Astrocyte (in vitro differentiated cells and primary cell): ENCODE measurements at regions not wholly inside any gene's neighbourhood (a gene's known extent, or its start where the extent isn't known, plus 50 kb on each side); places are given as distances from the start of the nearest gene placed in this dataset.

Source experiments
- DNase-seq: peaks from one replicate; pipeline ENCODE4 v3.0.0-alpha.2; 2010; ENCODE audit warnings: low read depth
- FAIRE-seq: peaks from 2 replicates; lab custom pipeline; 2011; peaks lifted over from hg19 to GRCh38; lab: Jason Lieb, UNC
- H2AFZ ChIP-seq: 2 replicates; pipeline ENCODE4 v1.6.0; 2012; ENCODE audit warnings: low read depth, low read length, inconsistent platforms
- H3K27ac ChIP-seq: 2 replicates; pipeline ENCODE4 v1.5.1; 2011; ENCODE audit warnings: low read depth, low read length, inconsistent platforms
- H3K27me3 ChIP-seq: 2 replicates; pipeline ENCODE4 v1.6.0; 2011; ENCODE audit warnings: low read length, inconsistent platforms; ENCODE audit not compliant: insufficient read depth
- H3K36me3 ChIP-seq: 2 replicates; pipeline ENCODE4 v1.5.1; 2011; ENCODE audit warnings: low read length, inconsistent platforms; ENCODE audit not compliant: insufficient read depth
- H3K4me1 ChIP-seq: 2 replicates; pipeline ENCODE4 v1.5.1; 2011; ENCODE audit warnings: low read length, inconsistent platforms; ENCODE audit not compliant: insufficient read depth
- H3K4me2 ChIP-seq: 2 replicates; pipeline ENCODE4 v1.6.0; 2012; ENCODE audit warnings: low read length, inconsistent platforms
- H3K4me3 ChIP-seq: 2 replicates; pipeline ENCODE4 v1.5.1; 2011; ENCODE audit warnings: low read depth, mild to moderate bottlenecking, low read length, inconsistent platforms; ENCODE audit not compliant: insufficient read depth
- H3K79me2 ChIP-seq: 2 replicates; pipeline ENCODE4 v1.6.0; 2012; ENCODE audit warnings: mild to moderate bottlenecking, low read length, inconsistent platforms; ENCODE audit not compliant: insufficient read depth
- H3K9ac ChIP-seq: 2 replicates; pipeline ENCODE4 v1.6.0; 2012; ENCODE audit warnings: mild to moderate bottlenecking, low read length, inconsistent platforms
- H3K9me3 ChIP-seq: 2 replicates; pipeline ENCODE4 v1.5.1; 2012; ENCODE audit warnings: low read depth, mild to moderate bottlenecking, low read length, inconsistent platforms; ENCODE audit not compliant: insufficient read depth
- H4K20me1 ChIP-seq: 2 replicates; pipeline ENCODE4 v1.6.0; 2012; ENCODE audit warnings: low read length, inconsistent platforms; ENCODE audit not compliant: insufficient read depth
- H3K27ac Mint-ChIP-seq: one replicate; pipeline ENCODE4 v1.8.0; 2021; ENCODE audit warnings: mild to moderate bottlenecking, mixed read lengths; ENCODE audit not compliant: unreplicated experiment
- H3K27me3 Mint-ChIP-seq: one replicate; pipeline ENCODE4 v1.8.0; 2021; ENCODE audit warnings: low read depth, mixed read lengths; ENCODE audit not compliant: unreplicated experiment
- H3K36me3 Mint-ChIP-seq: one replicate; pipeline ENCODE4 v1.8.0; 2021; ENCODE audit warnings: low read depth, mixed read lengths; ENCODE audit not compliant: unreplicated experiment
- H3K4me1 Mint-ChIP-seq: one replicate; pipeline ENCODE4 v1.8.0; 2021; ENCODE audit warnings: low read depth, mixed read lengths; ENCODE audit not compliant: unreplicated experiment
- H3K4me3 Mint-ChIP-seq: one replicate; pipeline ENCODE4 v1.8.0; 2021; ENCODE audit warnings: mild to moderate bottlenecking, moderate library complexity, mixed read lengths; ENCODE audit not compliant: unreplicated experiment
- H3K9me3 Mint-ChIP-seq: one replicate; pipeline ENCODE4 v1.8.0; 2021; ENCODE audit warnings: mild to moderate bottlenecking, mixed read lengths; ENCODE audit not compliant: unreplicated experiment
- EZH2 ChIP-seq: IDR thresholded peaks from 2 replicates; pipeline ENCODE4 v1.6.1; 2012; ENCODE audit warnings: mild to moderate bottlenecking, low read length, inconsistent platforms; ENCODE audit not compliant: insufficient read depth
- TF ChIP-seq, protein P1 (sequence below): IDR thresholded peaks from 2 replicates; pipeline ENCODE4 v1.5.1; 2011; ENCODE audit warnings: low read depth, mild to moderate bottlenecking, inconsistent platforms, low read length, moderate library complexity; ENCODE audit not compliant: insufficient read depth

DNA sequence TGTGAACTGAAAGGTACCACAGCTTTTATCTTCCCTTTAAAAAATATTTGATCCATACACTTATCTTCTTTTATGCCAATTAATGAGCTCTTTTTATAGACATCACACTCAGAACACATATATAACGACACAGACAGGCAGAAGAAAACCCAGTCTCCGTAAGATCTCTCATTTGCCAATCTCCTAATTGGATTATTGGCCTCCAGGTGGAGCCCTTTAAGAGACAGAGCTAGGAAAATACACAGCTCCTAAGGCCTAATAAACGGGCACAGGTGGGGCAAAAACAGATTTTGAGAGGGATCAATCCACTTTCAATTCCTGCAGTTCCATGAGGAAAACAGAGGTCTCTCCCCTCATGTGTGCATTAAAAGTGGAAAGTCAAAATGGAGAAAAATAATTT, 1495.4 kb downstream of the RPA4 start:
- H3K4me1 ChIP-seq: no peaks in the 10 kb centered on the region
- Mint-ChIP-seq H3K36me3 (no peaks in the 10 kb centered on the region), H3K9me3 (no peaks in the 10 kb centered on the region), H3K4me1 (no peaks in the 10 kb centered on the region), H3K4me3 (no peak overlapping the region), H3K27ac (no peak overlapping the region), H3K27me3 (no peaks in the 10 kb centered on the region)
- DNase-seq: no peak
- H4K20me1 ChIP-seq: no peaks in the 10 kb centered on the region
- H3K4me2 ChIP-seq: no peak overlapping the region
- no peaks in the 10 kb centered on the region for H3K27me3 ChIP-seq
- H3K79me2 ChIP-seq: no peaks in the 10 kb centered on the region
- H3K27ac ChIP-seq: no peak overlapping the region
- no peak for FAIRE-seq
- no peak overlapping the region for H3K4me3 ChIP-seq
- H3K9ac ChIP-seq: no peak overlapping the region
- no peaks in the 10 kb centered on the region for H3K9me3 ChIP-seq
- TF ChIP-seq, protein P1, sequence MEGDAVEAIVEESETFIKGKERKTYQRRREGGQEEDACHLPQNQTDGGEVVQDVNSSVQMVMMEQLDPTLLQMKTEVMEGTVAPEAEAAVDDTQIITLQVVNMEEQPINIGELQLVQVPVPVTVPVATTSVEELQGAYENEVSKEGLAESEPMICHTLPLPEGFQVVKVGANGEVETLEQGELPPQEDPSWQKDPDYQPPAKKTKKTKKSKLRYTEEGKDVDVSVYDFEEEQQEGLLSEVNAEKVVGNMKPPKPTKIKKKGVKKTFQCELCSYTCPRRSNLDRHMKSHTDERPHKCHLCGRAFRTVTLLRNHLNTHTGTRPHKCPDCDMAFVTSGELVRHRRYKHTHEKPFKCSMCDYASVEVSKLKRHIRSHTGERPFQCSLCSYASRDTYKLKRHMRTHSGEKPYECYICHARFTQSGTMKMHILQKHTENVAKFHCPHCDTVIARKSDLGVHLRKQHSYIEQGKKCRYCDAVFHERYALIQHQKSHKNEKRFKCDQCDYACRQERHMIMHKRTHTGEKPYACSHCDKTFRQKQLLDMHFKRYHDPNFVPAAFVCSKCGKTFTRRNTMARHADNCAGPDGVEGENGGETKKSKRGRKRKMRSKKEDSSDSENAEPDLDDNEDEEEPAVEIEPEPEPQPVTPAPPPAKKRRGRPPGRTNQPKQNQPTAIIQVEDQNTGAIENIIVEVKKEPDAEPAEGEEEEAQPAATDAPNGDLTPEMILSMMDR: no peak
- TF ChIP-seq EZH2: no peak
- H2AFZ ChIP-seq: no peak overlapping the region
- no peaks in the 10 kb centered on the region for H3K36me3 ChIP-seq

GRCh38 chrX:98380106-98380505, 1496.4 kb downstream of the RPA4 start:
- Histone ChIP-seq H3K9me3 (no peaks in the 10 kb centered on the region), H3K4me2 (no peak overlapping the region), H3K9ac (no peak overlapping the region), H3K4me1 (no peaks in the 10 kb centered on the region), H3K36me3 (no peaks in the 10 kb centered on the region), H3K27ac (no peak overlapping the region), H3K27me3 (no peaks in the 10 kb centered on the region), H4K20me1 (no peaks in the 10 kb centered on the region), H3K79me2 (no peaks in the 10 kb centered on the region), H3K4me3 (no peak overlapping the region), H2AFZ (no peak overlapping the region)
- no peaks in the 10 kb centered on the region for H3K36me3 Mint-ChIP-seq
- TF ChIP-seq, protein P1: no peak
- no peak for TF ChIP-seq EZH2
- FAIRE-seq (no peak), DNase-seq (no peak)
- no peaks in the 10 kb centered on the region for H3K9me3 Mint-ChIP-seq
- H3K4me3 Mint-ChIP-seq: no peak overlapping the region
- no peak overlapping the region for H3K27ac Mint-ChIP-seq
- no peaks in the 10 kb centered on the region for H3K4me1 Mint-ChIP-seq
- no peaks in the 10 kb centered on the region for H3K27me3 Mint-ChIP-seq

DNA sequence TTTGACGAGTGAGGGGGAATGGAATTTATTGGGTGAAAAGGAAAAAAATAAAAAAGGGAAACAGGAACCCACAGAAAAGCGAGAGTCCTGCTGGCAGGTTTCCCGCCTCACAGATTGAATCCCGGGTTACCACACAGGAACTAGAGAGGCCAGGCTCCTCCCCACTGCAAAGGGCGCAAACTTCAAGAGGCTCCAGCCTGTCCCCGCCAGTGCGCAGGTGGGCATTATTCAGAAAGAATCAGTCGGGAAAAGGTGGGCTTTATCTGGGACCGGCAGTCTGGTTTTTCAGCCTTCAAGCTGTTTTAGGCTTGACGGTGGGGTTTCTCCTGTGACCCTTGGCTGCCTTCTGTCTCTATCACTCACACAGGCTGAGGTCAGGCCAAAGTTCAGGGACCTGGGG, 1496.8 kb downstream of the RPA4 start:
- no peak for DNase-seq
- no peak for FAIRE-seq
- Mint-ChIP-seq H3K9me3 (no peaks in the 10 kb centered on the region), H3K36me3 (no peaks in the 10 kb centered on the region), H3K27ac (no peak overlapping the region), H3K27me3 (no peaks in the 10 kb centered on the region), H3K4me3 (no peak overlapping the region), H3K4me1 (no peaks in the 10 kb centered on the region)
- no peak overlapping the region for H2AFZ ChIP-seq
- H3K9ac ChIP-seq: no peak overlapping the region
- H3K4me3 ChIP-seq: no peak overlapping the region
- H4K20me1 ChIP-seq: no peaks in the 10 kb centered on the region
- no peak overlapping the region for H3K4me2 ChIP-seq
- no peak for TF ChIP-seq EZH2
- TF ChIP-seq, protein P1: no peak
- H3K27ac ChIP-seq: no peak overlapping the region
- no peaks in the 10 kb centered on the region for H3K9me3 ChIP-seq
- H3K36me3 ChIP-seq: no peaks in the 10 kb centered on the region
- no peaks in the 10 kb centered on the region for H3K4me1 ChIP-seq
- no peaks in the 10 kb centered on the region for H3K79me2 ChIP-seq
- no peaks in the 10 kb centered on the region for H3K27me3 ChIP-seq
